HCT116 (cell line): ENCODE measurements at regions not wholly inside any gene's neighbourhood (a gene's known extent, or its start where the extent isn't known, plus 50 kb on each side); places are given as distances from the start of the nearest gene placed in this dataset.

Experiments
- ATAC-seq: fragments of 200-7000 bp; cut with Tn5 transposase; 2 replicates; pipeline ENCODE4 v1.9.1; 2020; ENCODE audit warnings: mild to moderate bottlenecking, moderate library complexity
- BruUV-seq: library from RNA; stranded (reverse); fragments of 400-500 nt; replicated peaks from 2 replicates; lab custom pipeline; 2021; lab: Mats Ljungman, UMichigan
- CTCF ChIA-PET: fragments of 300-600 bp; sonication (Branson Sonifier 250); formaldehyde crosslinking; loops from one replicate; lab custom pipeline; 2021; ENCODE audit warnings: antibody characterized with exemption; lab: Charles Lee
- POLR2A ChIA-PET: fragments of 300-600, 350-600 bp; sonication (Branson Sonifier 250); formaldehyde crosslinking; loops from one replicate; lab custom pipeline; 2021; ENCODE audit warnings: antibody characterized with exemption; lab: Charles Lee
- RAD21 ChIA-PET, 2 experiments: fragments of 300-600 bp; sonication (Branson Sonifier 250); formaldehyde crosslinking; loops; one replicate each; lab custom pipeline; 2023; ENCODE audit warnings: low total read pairs in 2 of 2; ENCODE audit not compliant: uncharacterized antibody in 2 of 2, unreplicated experiment in 2 of 2, low non-redundant PET in 1 of 2; lab: Charles Lee
- DNase-seq: peaks from one replicate; pipeline ENCODE4 v3.0.0-alpha.2; 2010; ENCODE audit warnings: low read depth, low spot score
- H2AFZ ChIP-seq: fragments of 200-600 bp; shearing (Covaris generic), sonication (generic); 2 replicates; pipeline ENCODE4 v1.6.1; 2017; ENCODE audit warnings: low read depth, mixed run types, mixed read lengths, antibody characterized with exemption, low read length; ENCODE audit not compliant: poor library complexity, severe bottlenecking
- H3K27ac ChIP-seq: 2 replicates; pipeline ENCODE4 v1.5.1; 2012; ENCODE audit warnings: low read depth, low read length
- H3K27me3 ChIP-seq: fragments of 200-600 bp; sonication (generic); 2 replicates; pipeline ENCODE4 v1.6.1; 2016; ENCODE audit warnings: mixed run types, low read length, mixed read lengths; ENCODE audit not compliant: insufficient read depth
- H3K36me3 ChIP-seq, 2 experiments: fragments of 200-500 bp in 1 of 2; fragments of 200-600 bp in 1 of 2; sonication (Bioruptor generic) in 1 of 2; sonication (generic) in 1 of 2; 2 replicates each; pipeline versions ENCODE4 v1.5.1 to v1.6.1; 2014 to 2016; ENCODE audit warnings: low read length in 2 of 2, inconsistent platforms in 1 of 2, mixed read lengths in 1 of 2, mixed run types in 1 of 2; ENCODE audit not compliant: insufficient read depth in 2 of 2, control insufficient read depth in 1 of 2
- H3K4me1 ChIP-seq, 2 experiments: fragments of 200-600 bp in 1 of 2; sonication (generic) in 1 of 2; 2 replicates each; pipeline versions ENCODE4 v1.5.1 to v1.6.1; 2012 to 2017; ENCODE audit warnings: low read length in 2 of 2, inconsistent platforms in 1 of 2, mild to moderate bottlenecking in 1 of 2, mixed read lengths in 1 of 2, mixed run types in 1 of 2, moderate library complexity in 1 of 2; ENCODE audit not compliant: insufficient read depth in 2 of 2, control insufficient read depth in 1 of 2
- H3K4me2 ChIP-seq: fragments of 200-600 bp; sonication (generic); 2 replicates; pipeline ENCODE4 v1.6.1; 2017; ENCODE audit warnings: mixed run types, low read length, mixed read lengths
- H3K4me3 ChIP-seq, 2 experiments: fragments of 200-600 bp in 1 of 2; sonication (generic) in 1 of 2; replicated peaks in 1 of 2; 2 replicates each; pipeline ENCODE4 v1.5.1; 2011 to 2016; ENCODE audit warnings: low read length in 2 of 2, control low read depth in 1 of 2, low read depth in 1 of 2, mild to moderate bottlenecking in 1 of 2, mixed read lengths in 1 of 2, mixed run types in 1 of 2
- H3K79me2 ChIP-seq: fragments of 200-600 bp; sonication (generic); 2 replicates; pipeline ENCODE4 v1.6.1; 2017; ENCODE audit warnings: mild to moderate bottlenecking, mixed run types, low read length, moderate library complexity, mixed read lengths; ENCODE audit not compliant: insufficient read depth
- H3K9ac ChIP-seq: fragments of 200-600 bp; sonication (generic); 2 replicates; pipeline ENCODE4 v1.6.1; 2016; ENCODE audit warnings: low read length, mixed read lengths
- H3K9me2 ChIP-seq: fragments of 200-600 bp; sonication (generic), shearing (Covaris generic); 2 replicates; pipeline ENCODE4 v1.6.1; 2017; ENCODE audit warnings: mixed run types, mild to moderate bottlenecking, moderate library complexity; ENCODE audit not compliant: insufficient read depth
- H3K9me3 ChIP-seq, 2 experiments: fragments of 200-500 bp in 1 of 2; fragments of 200-600 bp in 1 of 2; sonication (Bioruptor generic) in 1 of 2; sonication (generic) in 1 of 2; 2 replicates each; pipeline ENCODE4 v1.6.1; 2014 to 2017; ENCODE audit warnings: low read length in 2 of 2, mixed read lengths in 2 of 2, inconsistent platforms in 1 of 2, low read depth in 1 of 2, mild to moderate bottlenecking in 1 of 2, mixed run types in 1 of 2, moderate library complexity in 1 of 2; ENCODE audit not compliant: control insufficient read depth in 1 of 2, insufficient read depth in 1 of 2
- H4K20me1 ChIP-seq: fragments of 200-600 bp; sonication (generic), shearing (Covaris generic); 2 replicates; pipeline ENCODE4 v1.6.1; 2017; ENCODE audit warnings: mixed run types, mild to moderate bottlenecking, moderate library complexity; ENCODE audit not compliant: insufficient read depth
- CBX3 ChIP-seq: IDR thresholded peaks from 2 replicates; pipeline ENCODE4 v1.6.1; 2012; ENCODE audit warnings: low read depth
- CEBPB ChIP-seq: IDR thresholded peaks from 2 replicates; pipeline ENCODE4 v1.6.1; 2012; ENCODE audit warnings: low read depth
- CTCF ChIP-seq, 3 experiments: fragments of 200-600 bp in 1 of 3; sonication (generic) in 1 of 3; IDR thresholded peaks in 2 of 3; conservative IDR thresholded peaks in 1 of 3; 2 replicates each; pipeline ENCODE4 v1.5.1; 2012 to 2017; ENCODE audit warnings: low read depth in 2 of 3, low read length in 2 of 3, antibody characterized with exemption in 1 of 3, borderline replicate concordance in 1 of 3, control low read depth in 1 of 3, mild to moderate bottlenecking in 1 of 3, mixed read lengths in 1 of 3, mixed run types in 1 of 3, moderate library complexity in 1 of 3; ENCODE audit not compliant: insufficient read depth in 1 of 3
- EGR1 ChIP-seq: IDR thresholded peaks from 2 replicates; pipeline ENCODE4 v1.6.1; 2012; ENCODE audit warnings: low read depth
- ELF1 ChIP-seq: IDR thresholded peaks from 2 replicates; pipeline ENCODE4 v1.6.1; 2012; ENCODE audit warnings: low read depth, borderline replicate concordance
- FOSL1 ChIP-seq: IDR thresholded peaks from 2 replicates; pipeline ENCODE4 v1.6.1; 2012; ENCODE audit warnings: low read depth
- POLR2A ChIP-seq: IDR thresholded peaks from 2 replicates; pipeline ENCODE4 v1.7.0; 2011; ENCODE audit warnings: borderline replicate concordance; ENCODE audit not compliant: insufficient read depth, insufficient read length; ENCODE audit errors: extremely low read depth
- RAD21 ChIP-seq: IDR thresholded peaks from 2 replicates; pipeline ENCODE4 v1.6.1; 2012; ENCODE audit warnings: low read depth, mild to moderate bottlenecking
- REST ChIP-seq: IDR thresholded peaks from 2 replicates; pipeline ENCODE4 v1.6.1; 2012; ENCODE audit warnings: low read depth
- SIN3A ChIP-seq: IDR thresholded peaks from 2 replicates; pipeline ENCODE4 v1.6.1; 2012; ENCODE audit warnings: low read depth
- SP1 ChIP-seq: IDR thresholded peaks from 2 replicates; pipeline ENCODE4 v1.6.1; 2012; ENCODE audit warnings: low read depth
- SRF ChIP-seq: IDR thresholded peaks from 2 replicates; pipeline ENCODE4 v1.6.1; 2012; ENCODE audit warnings: low read depth
- YY1 ChIP-seq: IDR thresholded peaks from 2 replicates; pipeline ENCODE4 v1.6.1; 2011; ENCODE audit warnings: low read length, low read depth, moderate library complexity, mild to moderate bottlenecking; ENCODE audit not compliant: insufficient replicate concordance; ENCODE audit errors: extremely low read depth
- intact Hi-C: fragments of 100-400 bp; cut with micrococcal nuclease; formaldehyde crosslinking; loops from 2 replicates; pipeline ENCODE4 v1.10.0; 2022
- TF ChIP-seq, protein P1 (sequence below): IDR thresholded peaks from 2 replicates; pipeline ENCODE4 v1.6.1; 2012
- TF ChIP-seq, protein P2 (sequence below): IDR thresholded peaks from 2 replicates; pipeline ENCODE4 v1.6.1; 2011; ENCODE audit warnings: mild to moderate bottlenecking, low read length, moderate library complexity; ENCODE audit not compliant: insufficient replicate concordance; ENCODE audit errors: extremely low read depth

- TF ChIP-seq CTCF (IDR thresholded peaks at IDR 0.05 in 2 of 3, conservative IDR thresholded peaks at IDR 0.05 in 1 of 3; ENCODE audit: borderline replicate concordance in 1 of 3, insufficient read depth in 1 of 3, low read depth in 2 of 3, low read length in 2 of 3), result no peak
- no peak for TF ChIP-seq SP1
- TF ChIP-seq, protein P1, sequence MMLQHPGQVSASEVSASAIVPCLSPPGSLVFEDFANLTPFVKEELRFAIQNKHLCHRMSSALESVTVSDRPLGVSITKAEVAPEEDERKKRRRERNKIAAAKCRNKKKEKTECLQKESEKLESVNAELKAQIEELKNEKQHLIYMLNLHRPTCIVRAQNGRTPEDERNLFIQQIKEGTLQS, result no peak
- TF ChIP-seq CEBPB, result no peak
Measured at GRCh38 chr2:66649006-66649405, 214.1 kb downstream of the MEIS1 start (continued).

- Histone ChIP-seq H3K9ac (no peak overlapping the region), H3K4me3 (no peak overlapping the region), H3K4me1 (no peaks in the 10 kb centered on the region), H3K27me3 (no peaks in the 10 kb centered on the region), H3K4me2 (no peak overlapping the region), H4K20me1 (no peaks in the 10 kb centered on the region), H3K36me3 (no peaks in the 10 kb centered on the region), H3K79me2 (no peaks in the 10 kb centered on the region), H2AFZ (no peak overlapping the region), H3K9me2 (no peaks in the 10 kb centered on the region), H3K27ac (no peak overlapping the region), H3K9me3 (no peaks in the 10 kb centered on the region; a peak in 1 of 4 replicates)
- RAD21 ChIA-PET, result no interaction called here
- TF ChIP-seq EGR1 (no peak), CBX3 (no peak), CEBPB (no peak), POLR2A (no peak), SRF (no peak), YY1 (no peak), ELF1 (no peak), SIN3A (no peak), RAD21 (no peak), REST (no peak), FOSL1 (no peak)
- TF ChIP-seq, protein P1, result no peak
- TF ChIP-seq, protein P2, sequence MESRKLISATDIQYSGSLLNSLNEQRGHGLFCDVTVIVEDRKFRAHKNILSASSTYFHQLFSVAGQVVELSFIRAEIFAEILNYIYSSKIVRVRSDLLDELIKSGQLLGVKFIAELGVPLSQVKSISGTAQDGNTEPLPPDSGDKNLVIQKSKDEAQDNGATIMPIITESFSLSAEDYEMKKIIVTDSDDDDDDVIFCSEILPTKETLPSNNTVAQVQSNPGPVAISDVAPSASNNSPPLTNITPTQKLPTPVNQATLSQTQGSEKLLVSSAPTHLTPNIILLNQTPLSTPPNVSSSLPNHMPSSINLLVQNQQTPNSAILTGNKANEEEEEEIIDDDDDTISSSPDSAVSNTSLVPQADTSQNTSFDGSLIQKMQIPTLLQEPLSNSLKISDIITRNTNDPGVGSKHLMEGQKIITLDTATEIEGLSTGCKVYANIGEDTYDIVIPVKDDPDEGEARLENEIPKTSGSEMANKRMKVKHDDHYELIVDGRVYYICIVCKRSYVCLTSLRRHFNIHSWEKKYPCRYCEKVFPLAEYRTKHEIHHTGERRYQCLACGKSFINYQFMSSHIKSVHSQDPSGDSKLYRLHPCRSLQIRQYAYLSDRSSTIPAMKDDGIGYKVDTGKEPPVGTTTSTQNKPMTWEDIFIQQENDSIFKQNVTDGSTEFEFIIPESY, result no peak
- DNase-seq (no peak), ATAC-seq (no peak)
- no TSS peak for BruUV-seq
- POLR2A ChIA-PET, result no interaction called here
- intact Hi-C loops, result no loop called here
- CTCF ChIA-PET, result no interaction called here
Measured at GRCh38 chr2:66651295-66651694, 216.4 kb downstream of the MEIS1 start.
